Spinal cord (tissue), 9 donors: ENCODE measurements at regions not wholly inside any gene's neighbourhood (a gene's known extent, or its start where the extent isn't known, plus 50 kb on each side); places are given as distances from the start of the nearest gene placed in this dataset.

ENCODE experiments used
- DNase-seq, 6 donors: peaks; one replicate each; pipeline versions ENCODE4 v3.0.0 to v3.0.0-alpha.2; 2013 to 2015; ENCODE audit warnings: low spot score in 6 of 6, low read depth in 4 of 6
- H3K27ac ChIP-seq: one replicate; pipeline ENCODE4 v1.5.1; 2013; ENCODE audit warnings: low read depth, low read length, control low read depth
- H3K27me3 ChIP-seq: one replicate; pipeline ENCODE4 v1.6.1; 2013; ENCODE audit warnings: low read length; ENCODE audit not compliant: control insufficient read depth, insufficient read depth
- H3K36me3 ChIP-seq: one replicate; pipeline ENCODE4 v1.6.1; 2013; ENCODE audit warnings: low read length; ENCODE audit not compliant: control insufficient read depth, insufficient read depth
- H3K4me1 ChIP-seq: one replicate; pipeline ENCODE4 v1.6.1; 2013; ENCODE audit warnings: low read length; ENCODE audit not compliant: control insufficient read depth, insufficient read depth
- H3K4me3 ChIP-seq: one replicate; pipeline ENCODE4 v1.5.1; 2013; ENCODE audit warnings: low read depth, low read length, control low read depth
- H3K9me3 ChIP-seq: one replicate; pipeline ENCODE4 v1.6.1; 2013; ENCODE audit warnings: low read length; ENCODE audit not compliant: control insufficient read depth, insufficient read depth
- WGBS: methylation state at CpG from one replicate; pipeline ENCODE4 v1.1.5; 2013; ENCODE audit warnings: missing lambda C conversion rate; ENCODE audit not compliant: insufficient coverage; 5-methylcytosine and 5-hydroxymethylcytosine counted together
- donor health status: healthy.

DNA sequence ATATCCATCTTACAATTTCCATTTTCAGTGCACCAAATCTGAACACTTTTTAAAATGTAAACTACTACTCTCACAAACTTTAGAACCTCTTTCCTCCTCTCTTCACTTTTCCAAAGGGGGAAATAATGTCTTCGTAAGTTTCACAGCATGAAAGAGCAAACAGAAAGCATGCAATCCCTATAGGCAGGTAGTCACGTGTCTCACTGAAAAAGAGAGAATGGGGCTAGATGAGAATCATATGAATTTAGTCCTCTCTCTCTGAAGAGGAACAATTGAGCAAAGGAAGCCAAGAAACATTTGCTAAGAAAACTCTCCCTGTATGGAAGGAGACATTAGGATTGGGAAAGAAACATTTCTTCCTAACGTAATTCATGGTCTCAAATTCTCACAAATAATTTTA is 613.9 kb downstream of the PLA2G4A start:
- WGBS = no CpG with 5 or more reads among the region's 3 CpGs
- H3K4me3 ChIP-seq = no peak overlapping the region
- no peak overlapping the region for H3K27ac ChIP-seq
- H3K4me1 ChIP-seq = no peaks in the 10 kb centered on the region
- no peaks in the 10 kb centered on the region for H3K9me3 ChIP-seq
- no peaks in the 10 kb centered on the region for H3K36me3 ChIP-seq
- no peaks in the 10 kb centered on the region for H3K27me3 ChIP-seq
- no peak for DNase-seq

DNA sequence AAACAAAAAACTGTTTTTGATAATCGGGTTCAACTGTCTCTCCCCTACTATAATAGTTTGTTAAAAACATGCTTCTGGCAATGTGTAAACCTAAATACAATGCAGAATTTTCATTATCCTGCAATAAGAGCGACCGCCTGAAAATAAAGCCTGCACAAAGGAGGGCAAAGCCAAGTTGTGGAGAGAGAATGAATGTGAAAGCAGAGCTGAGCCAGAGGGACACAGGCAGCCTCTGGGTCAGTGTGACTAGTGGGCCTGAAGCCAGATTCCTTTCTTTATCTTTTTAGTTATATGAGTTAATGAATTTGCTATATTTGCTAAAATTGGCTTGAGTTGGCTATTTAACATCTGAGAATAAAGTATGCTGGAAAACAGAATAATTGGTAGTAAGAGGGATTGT is 615.2 kb downstream of the PLA2G4A start:
- no CpG with 5 or more reads among the region's 3 CpGs for WGBS
- Histone ChIP-seq H3K27ac (no peak overlapping the region), H3K4me3 (no peak overlapping the region), H3K36me3 (no peaks in the 10 kb centered on the region), H3K4me1 (no peaks in the 10 kb centered on the region), H3K9me3 (no peaks in the 10 kb centered on the region), H3K27me3 (no peaks in the 10 kb centered on the region)
- no peak for DNase-seq

DNA sequence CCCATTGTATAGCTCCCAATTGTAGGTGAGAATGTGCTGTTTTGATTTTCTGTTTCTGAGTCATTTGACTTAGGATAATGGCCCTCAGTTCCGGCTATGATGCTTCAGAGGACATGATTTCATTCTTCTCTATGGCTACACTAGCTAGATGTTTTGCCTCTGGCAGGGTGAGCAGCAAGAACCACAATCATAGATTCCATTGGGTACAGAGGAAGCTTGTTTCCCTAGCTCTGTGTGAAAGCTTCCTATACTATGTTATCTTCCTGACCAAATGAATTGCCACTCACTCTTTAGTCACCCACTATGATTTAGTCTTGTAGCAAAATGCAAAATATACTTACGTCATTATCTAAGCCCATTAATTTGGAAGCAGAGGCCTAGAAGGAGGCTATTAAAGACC is 616.3 kb downstream of the PLA2G4A start:
- 80% methylated on average over 1 of the region's 2 CpGs for WGBS

DNA sequence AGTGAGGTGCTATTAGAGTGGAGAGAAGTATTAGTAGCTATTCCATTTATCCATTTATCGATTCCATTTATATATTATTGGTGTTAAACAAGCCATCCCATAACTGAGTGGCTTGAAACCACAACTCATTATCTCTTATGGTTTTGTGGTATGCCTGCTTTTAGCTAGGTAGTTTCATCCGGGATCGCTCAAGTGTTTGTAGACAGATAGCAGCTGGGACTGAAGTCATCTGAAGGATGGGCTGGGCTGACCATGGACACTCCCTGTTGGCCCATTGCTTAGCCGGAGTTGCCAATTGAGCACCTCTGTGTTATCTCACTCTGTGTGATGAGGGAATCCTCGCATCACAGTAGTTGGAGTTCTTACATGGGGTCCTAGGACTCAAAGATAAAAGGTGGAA is 622.5 kb downstream of the PLA2G4A start:
- H3K9me3 ChIP-seq = no peaks in the 10 kb centered on the region
- no peak overlapping the region for H3K4me3 ChIP-seq
- H3K27ac ChIP-seq = no peak overlapping the region
- no peaks in the 10 kb centered on the region for H3K4me1 ChIP-seq
- DNase-seq = no peak
- H3K27me3 ChIP-seq = no peaks in the 10 kb centered on the region
- 93% methylated on average over 4 of the region's 5 CpGs for WGBS
- H3K36me3 ChIP-seq = no peaks in the 10 kb centered on the region

More for the DNA sequence above, 616.3 kb downstream of the PLA2G4A start:
- no peaks in the 10 kb centered on the region for H3K4me1 ChIP-seq
- no peaks in the 10 kb centered on the region for H3K36me3 ChIP-seq
- DNase-seq = no peak
- H3K27ac ChIP-seq = no peak overlapping the region
- H3K9me3 ChIP-seq = no peaks in the 10 kb centered on the region
- H3K4me3 ChIP-seq = no peak overlapping the region
- no peaks in the 10 kb centered on the region for H3K27me3 ChIP-seq

DNA sequence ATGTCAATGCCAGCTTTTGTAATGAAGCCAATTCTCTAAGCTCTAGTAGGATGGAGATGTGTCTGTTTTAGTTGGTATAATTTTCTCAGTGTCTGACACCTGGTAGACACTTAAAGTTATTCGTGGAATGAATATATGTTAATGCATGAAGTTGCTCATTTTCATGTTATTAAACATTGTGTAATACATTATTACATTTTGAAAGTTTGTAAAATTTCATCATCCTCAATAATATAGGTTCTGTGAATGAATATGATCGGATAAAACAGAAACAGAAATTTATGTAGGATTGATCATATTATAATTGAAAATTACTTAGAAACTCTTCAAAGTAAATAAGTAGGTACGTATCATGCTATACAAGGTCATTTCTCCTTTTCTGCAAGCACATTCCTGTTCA is 625.3 kb downstream of the PLA2G4A start:
- H3K9me3 ChIP-seq = no peaks in the 10 kb centered on the region
- H3K36me3 ChIP-seq = no peaks in the 10 kb centered on the region
- no peak for DNase-seq
- no CpG with 5 or more reads among the region's 3 CpGs for WGBS
- no peaks in the 10 kb centered on the region for H3K4me1 ChIP-seq
- peak overlapping the region; percentile 16 for H3K4me3 ChIP-seq
- H3K27ac ChIP-seq = peak overlapping the region; percentile 22
- H3K27me3 ChIP-seq = no peaks in the 10 kb centered on the region

DNA sequence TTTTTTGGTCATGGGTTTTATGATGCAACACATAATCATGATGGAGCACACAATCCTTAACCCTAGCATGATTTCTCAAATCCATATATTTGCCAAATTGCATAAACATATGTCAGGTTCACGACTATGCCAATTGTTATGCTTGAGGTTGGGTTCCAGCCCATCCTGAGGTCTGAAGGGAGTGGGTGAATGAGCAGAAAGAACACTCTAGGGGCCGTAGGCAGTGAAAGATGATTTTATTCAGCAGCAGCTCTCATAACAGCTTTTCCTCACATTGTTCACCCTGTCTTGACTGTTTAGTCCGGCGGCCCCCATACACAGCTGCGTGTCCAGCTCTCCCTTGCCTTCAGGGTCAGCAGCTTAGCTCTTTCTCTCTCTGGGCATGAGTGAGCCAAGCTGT is 627.7 kb downstream of the PLA2G4A start:
- DNase-seq = no peak
- Histone ChIP-seq H3K4me3 (no peak overlapping the region), H3K9me3 (no peaks in the 10 kb centered on the region), H3K27ac (no peak overlapping the region), H3K36me3 (no peaks in the 10 kb centered on the region), H3K4me1 (no peaks in the 10 kb centered on the region), H3K27me3 (no peaks in the 10 kb centered on the region)
- 82% methylated on average over 4 of the region's 5 CpGs for WGBS

DNA sequence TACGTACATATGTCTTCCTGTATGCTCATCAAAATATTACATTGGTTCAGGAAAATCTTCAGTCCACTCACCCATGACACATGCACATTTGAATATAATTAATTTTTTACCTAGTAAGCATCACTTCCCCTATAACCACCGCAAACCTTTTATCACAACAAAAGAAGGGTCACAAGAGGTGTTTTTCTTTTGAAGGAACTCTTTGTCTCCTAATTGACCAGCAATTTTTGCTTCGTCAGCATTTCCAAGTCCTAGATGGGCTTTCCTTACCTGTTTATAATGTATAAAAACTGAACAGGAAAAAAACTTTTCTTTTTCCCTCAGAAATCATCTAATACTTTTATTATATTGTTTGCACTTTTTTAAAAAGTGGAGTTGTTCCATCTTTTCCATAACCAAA is 631.3 kb downstream of the PLA2G4A start:
- Histone ChIP-seq H3K27ac (no peak overlapping the region), H3K4me3 (no peak overlapping the region), H3K27me3 (no peaks in the 10 kb centered on the region), H3K36me3 (no peaks in the 10 kb centered on the region), H3K4me1 (no peaks in the 10 kb centered on the region), H3K9me3 (peaks cover 3% of the 10 kb centered on the region)
- DNase-seq = no peak
- no CpG with 5 or more reads among the region's 3 CpGs for WGBS

DNA sequence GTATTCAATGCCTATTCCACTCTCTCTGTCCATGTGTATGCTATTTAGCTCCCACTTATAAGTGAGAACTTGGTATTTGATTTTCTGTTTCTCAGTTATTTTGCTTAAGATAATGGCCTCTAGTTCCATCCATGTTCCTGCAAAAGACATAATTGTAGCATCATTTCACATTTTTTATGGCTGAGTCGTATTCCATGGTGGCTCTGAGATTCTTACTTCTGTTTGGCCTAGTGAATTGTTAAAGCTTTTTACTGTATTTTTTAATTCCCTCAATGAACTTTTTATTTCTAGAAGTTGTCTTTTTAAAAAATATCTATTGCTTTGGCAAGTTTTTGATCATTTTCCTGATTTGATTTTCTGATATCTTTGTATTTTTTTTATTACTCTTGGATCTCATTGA is 635.6 kb downstream of the PLA2G4A start:
- H3K4me1 ChIP-seq = no peaks in the 10 kb centered on the region
- no peak for DNase-seq

DNA sequence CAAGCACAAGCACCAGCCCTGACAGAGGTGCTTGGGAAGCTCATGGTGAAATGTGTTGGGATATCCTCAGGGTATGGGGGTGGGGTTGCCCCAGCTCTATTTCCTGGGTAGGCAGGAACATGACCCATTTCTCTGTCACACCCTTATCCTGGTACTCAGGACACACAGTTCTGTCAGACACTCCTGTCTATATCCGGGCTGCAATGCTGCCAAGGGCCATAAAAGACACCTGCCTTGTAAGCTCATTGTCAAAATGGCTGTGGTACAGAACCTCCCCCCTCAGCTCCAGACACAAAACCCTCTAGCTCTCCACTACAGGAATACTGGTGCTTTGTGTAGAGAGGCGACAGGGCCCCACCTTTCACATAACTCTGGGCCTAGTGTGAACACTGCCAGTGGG is 636.7 kb downstream of the PLA2G4A start:
- H3K36me3 ChIP-seq = no peaks in the 10 kb centered on the region
- DNase-seq = no peak
- 70% methylated on average over 2 of the region's 2 CpGs for WGBS

More for the DNA sequence above, 635.6 kb downstream of the PLA2G4A start:
- no peaks in the 10 kb centered on the region for H3K27me3 ChIP-seq
- no peaks in the 10 kb centered on the region for H3K36me3 ChIP-seq
- WGBS = no CpG with 5 or more reads among the region's 1 CpG
- no peak overlapping the region for H3K27ac ChIP-seq
- peaks cover 3% of the 10 kb centered on the region for H3K9me3 ChIP-seq
- no peak overlapping the region for H3K4me3 ChIP-seq

DNA sequence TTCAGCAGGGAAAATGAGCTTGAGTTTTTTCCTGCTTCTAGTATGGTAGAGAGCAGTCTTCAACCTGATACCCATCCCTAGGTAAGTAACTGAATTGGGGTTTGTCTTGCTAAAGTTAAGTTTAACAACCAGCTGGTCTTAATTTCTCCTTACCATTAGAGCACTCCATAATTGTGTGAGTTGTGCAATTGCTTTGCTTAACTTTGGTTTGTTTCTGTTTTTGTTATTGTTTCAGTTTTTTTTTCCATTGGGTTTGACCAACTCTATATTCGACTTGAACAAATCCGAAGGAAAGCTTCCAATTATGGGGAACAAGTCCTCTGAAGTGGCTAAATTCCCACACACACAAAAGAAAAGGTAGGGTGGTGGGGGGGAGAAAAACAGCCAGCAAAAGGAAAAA is 641.1 kb downstream of the PLA2G4A start:
- DNase-seq = no peak
- Histone ChIP-seq H3K4me1 (no peaks in the 10 kb centered on the region), H3K27ac (no peak overlapping the region), H3K36me3 (no peaks in the 10 kb centered on the region), H3K27me3 (no peaks in the 10 kb centered on the region), H3K4me3 (no peak overlapping the region), H3K9me3 (no peaks in the 10 kb centered on the region)
- no CpG with 5 or more reads among the region's 2 CpGs for WGBS

More for the DNA sequence above, 636.7 kb downstream of the PLA2G4A start:
- no peak overlapping the region for H3K27ac ChIP-seq
- H3K9me3 ChIP-seq = peaks cover 3% of the 10 kb centered on the region
- no peak overlapping the region for H3K4me3 ChIP-seq
- H3K4me1 ChIP-seq = no peaks in the 10 kb centered on the region
- H3K27me3 ChIP-seq = no peaks in the 10 kb centered on the region
